HG03103 (cell line): ENCODE measurements at regions not wholly inside any gene's neighbourhood (a gene's known extent, or its start where the extent isn't known, plus 50 kb on each side); places are given as distances from the start of the nearest gene placed in this dataset.

Source experiments
- ATAC-seq: cut with Tn5 transposase; IDR thresholded peaks from one replicate; pipeline ENCODE4 v1.9.1; 2021; ENCODE audit warnings: low read depth; ENCODE audit not compliant: unreplicated experiment

DNA sequence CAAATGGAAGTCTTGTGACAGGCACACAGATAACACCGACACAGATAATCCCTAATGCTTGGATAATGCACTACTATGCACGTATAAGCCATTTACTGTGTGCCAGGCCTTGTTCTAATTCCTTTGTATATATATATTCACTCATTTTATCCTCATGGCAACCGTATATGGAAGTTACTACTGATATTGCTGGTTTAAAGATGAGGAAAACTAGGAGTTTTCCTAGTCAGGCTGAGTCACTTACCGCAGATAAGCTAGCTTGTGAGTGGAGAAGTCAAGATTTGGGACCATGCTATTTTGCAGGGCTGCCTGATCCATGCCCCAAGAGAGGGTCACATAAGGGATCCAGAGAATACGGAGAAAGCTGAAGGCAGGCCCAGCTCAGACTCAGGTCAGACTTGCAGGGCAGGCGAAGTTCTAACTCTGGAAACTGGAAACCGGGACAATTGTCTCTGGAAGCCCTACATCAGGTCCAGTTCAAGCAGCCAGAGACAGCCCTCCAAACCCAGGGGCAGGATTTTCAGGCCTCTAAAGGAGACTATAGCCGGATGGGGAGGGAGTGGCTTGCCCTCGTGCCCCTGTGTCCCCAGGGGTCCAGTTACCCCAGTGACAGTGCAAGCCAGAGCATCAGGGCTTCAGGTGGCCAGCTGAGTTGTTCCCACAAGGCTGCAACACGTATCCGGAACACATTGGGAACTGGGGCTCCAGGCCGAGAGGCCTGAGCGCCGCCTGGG lies 534.8 kb downstream of the INSC start:
- peak; percentile 6 for ATAC-seq

- peak; percentile 96 for ATAC-seq
Measured at GRCh38 chr11:15650105-15650938, 535.6 kb downstream of the INSC start.

DNA sequence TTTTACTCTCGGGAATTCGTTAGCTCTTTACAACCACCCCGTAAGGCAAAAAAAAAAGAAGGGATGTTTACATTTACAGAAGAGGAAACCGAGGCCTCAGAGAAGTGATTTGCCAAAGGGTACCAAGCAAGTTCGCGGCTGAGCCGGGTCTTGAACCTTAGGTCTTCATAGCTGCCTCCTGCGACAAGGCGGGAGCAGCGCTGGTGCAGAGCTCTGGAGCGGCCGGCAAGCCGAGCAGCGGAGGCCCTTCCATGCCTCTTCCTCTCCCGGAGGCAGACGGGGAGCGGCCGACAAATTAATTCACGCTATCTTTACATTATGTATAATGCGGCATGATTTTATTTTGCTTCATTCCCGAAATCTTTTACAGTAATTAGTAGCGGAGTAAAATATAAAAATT lies 536.3 kb downstream of the INSC start:
- ATAC-seq: no peak

- no peak for ATAC-seq
Measured at GRCh38 chr11:15651816-15652215, 537.1 kb downstream of the INSC start.

- ATAC-seq: no peak
Measured at GRCh38 chr11:15653191-15653710, 538.5 kb downstream of the INSC start.

DNA sequence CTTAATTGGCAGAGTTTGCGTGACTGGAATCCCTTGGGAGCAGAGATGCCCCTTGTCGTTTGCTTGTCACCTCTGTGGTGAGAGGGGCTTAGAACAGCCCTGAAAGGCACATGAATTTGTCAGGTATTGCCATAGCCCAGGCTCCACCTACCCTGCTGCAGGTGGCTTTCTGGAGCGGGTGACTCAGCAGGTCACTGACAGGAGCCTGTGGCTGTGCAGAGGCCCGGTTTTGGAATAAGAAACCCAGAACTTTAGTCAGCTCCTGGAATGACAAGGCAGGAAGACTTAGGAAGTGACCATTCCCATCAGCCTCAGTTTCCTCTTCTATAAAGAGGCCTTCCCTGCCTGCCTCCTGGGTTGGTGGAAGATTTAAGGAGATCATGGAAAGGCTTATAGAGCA lies 539.7 kb downstream of the INSC start:
- ATAC-seq: no peak

GRCh38 chr11:15655552-15655951 lies 540.8 kb downstream of the INSC start:
- ATAC-seq: no peak

DNA sequence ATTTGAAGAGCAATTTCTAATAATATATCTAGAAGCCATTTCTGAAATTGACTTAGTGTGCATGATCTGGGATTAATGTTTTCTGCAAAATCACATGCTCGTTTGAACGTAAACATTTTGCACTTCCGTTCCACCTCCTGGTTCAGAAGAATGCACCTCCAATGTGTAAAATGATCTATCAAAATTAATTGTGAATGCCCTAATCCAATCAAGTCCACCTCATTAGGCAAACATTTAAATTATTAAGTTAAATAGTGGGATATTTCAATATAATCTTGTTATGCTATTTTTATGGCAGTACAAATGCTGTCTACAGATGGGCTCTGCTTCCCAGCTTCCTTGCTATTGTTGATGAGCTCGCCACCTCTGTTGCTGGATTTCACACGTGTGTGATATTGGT lies 542.5 kb downstream of the INSC start:
- no peak for ATAC-seq

DNA sequence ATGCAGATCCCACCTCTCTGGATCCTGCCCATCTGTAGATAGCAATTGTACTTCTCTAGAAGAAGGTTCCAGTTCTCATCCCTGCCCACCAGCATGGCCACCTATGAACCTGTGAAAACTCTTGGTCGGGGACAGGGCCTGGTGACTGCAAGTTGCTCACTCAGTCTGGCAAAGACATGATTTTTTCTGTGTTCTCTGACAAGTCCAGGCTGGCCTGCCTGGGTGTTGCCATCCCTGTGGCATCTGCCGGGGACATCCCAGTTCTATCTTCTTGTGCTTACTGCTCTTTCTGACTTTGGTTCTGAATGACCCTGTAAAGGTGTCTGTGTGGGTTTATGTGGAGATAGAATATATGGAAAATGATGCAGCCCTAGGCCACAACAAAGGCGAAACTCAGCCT lies 545.8 kb downstream of the INSC start:
- no peak for ATAC-seq

DNA sequence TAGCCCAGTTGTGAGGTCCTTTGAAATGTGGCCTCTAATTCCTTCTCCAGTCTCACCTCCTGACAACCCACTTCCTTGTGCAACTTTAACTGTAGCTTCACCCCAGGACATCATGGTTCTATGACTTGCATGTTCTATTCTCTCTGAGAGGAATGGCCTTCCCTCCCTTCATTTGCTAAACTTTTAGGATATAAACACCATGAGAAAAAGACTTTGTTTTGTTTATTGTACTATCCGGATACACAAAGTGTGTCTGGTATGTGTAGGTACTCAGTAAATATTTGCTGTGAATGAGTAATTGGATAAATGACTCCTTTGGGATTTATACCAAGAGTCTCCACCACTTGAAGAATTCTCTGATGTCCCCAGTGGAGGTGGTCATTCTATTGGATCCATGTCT lies 547.6 kb downstream of the INSC start:
- ATAC-seq: no peak

- ATAC-seq: no peak
Measured at GRCh38 chr11:15663777-15664218, 549.1 kb downstream of the INSC start.

GRCh38 chr11:15665368-15665871 lies 550.7 kb downstream of the INSC start:
- ATAC-seq: no peak

- ATAC-seq: no peak
Measured at GRCh38 chr11:15667127-15667725, 552.5 kb downstream of the INSC start.

- no peak for ATAC-seq
Measured at GRCh38 chr11:15668718-15669117, 554.0 kb downstream of the INSC start.

DNA sequence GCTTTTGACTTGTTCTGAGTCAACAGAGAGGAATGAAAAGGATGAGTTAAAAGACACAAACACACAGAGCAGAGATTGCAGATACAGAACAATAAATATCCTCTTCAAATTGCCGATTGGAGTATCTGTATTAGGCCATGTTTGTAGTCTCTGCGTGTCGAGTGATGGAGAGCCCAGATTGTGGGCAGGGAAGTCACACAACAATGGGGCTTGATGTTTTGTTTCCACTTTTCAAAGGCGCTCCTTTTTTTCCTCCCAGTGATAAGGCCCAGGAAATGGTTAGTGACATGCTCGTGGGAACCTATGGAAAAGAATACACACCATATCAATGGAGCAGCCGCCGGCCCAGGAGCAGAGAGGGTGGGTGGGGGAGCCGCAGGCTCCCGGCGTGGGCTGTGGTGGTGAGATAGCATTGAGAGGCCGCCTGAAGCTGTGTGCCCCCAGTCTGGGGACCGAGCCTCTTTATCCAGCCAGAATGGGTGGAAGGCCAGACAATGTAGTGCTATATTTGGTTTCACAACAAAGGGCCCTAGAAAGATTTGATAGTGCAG lies 555.9 kb downstream of the INSC start:
- ATAC-seq: no peak

DNA sequence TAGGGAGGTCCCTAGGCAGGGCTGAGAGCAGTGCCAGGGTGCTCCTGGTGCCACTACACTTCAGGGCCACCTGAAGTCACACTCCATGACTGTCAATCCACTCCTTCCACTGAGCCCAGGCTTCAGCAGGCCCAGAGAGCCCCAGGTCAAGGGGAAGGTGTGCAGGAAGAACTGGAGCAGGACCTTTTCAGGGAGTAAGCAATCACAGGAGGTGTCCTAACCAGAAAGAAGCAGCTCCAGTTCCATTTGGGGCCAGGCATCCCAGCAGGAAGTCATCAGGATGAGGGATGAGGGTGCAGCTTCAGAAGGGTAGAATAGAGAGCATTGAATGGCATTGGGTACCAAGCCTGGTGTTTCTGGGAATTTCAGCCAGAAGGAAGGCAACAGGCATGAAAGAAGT lies 556.5 kb downstream of the INSC start:
- ATAC-seq: no peak

GRCh38 chr11:15672825-15673224 lies 558.1 kb downstream of the INSC start:
- no peak for ATAC-seq

GRCh38 chr11:15673408-15673831 lies 558.7 kb downstream of the INSC start:
- ATAC-seq: no peak

GRCh38 chr11:15674756-15675155 lies 560.0 kb downstream of the INSC start:
- no peak for ATAC-seq

- no peak for ATAC-seq
Measured at GRCh38 chr11:15675683-15676082, 561.0 kb downstream of the INSC start.

GRCh38 chr11:15677181-15677580 lies 562.5 kb downstream of the INSC start:
- ATAC-seq: no peak
